Psoas muscle (tissue), 7 donors: ENCODE measurements at regions not wholly inside any gene's neighbourhood (a gene's known extent, or its start where the extent isn't known, plus 50 kb on each side); places are given as distances from the start of the nearest gene placed in this dataset.

Experiments used
- ATAC-seq, 4 donors: fragments of 200-7000 bp; cut with Tn5 transposase; one replicate each; pipeline ENCODE4 v1.9.1; 2020; ENCODE audit warnings: moderate library complexity in 3 of 4, mild to moderate bottlenecking in 2 of 4
- DNase-seq, 2 donors: peaks; one replicate each; pipeline ENCODE4 v3.0.0-alpha.2; 2020
- H3K27ac ChIP-seq: fragments of 200-600 bp; one replicate; pipeline ENCODE4 v1.8.0; 2022
- H3K27me3 ChIP-seq, 3 donors: fragments of 200-600 bp in 1 of 3; one replicate each; pipeline versions ENCODE4 v1.6.1 to v1.8.0; 2013 to 2022; ENCODE audit warnings: low read length in 2 of 3, mild to moderate bottlenecking in 2 of 3, moderate library complexity in 1 of 3; ENCODE audit not compliant: insufficient read depth in 3 of 3
- H3K36me3 ChIP-seq, 2 donors: fragments of 200-600 bp in 1 of 2; one replicate each; pipeline versions ENCODE4 v1.6.1 to v1.8.0; 2013 to 2022; ENCODE audit warnings: low read depth in 1 of 2, mild to moderate bottlenecking in 1 of 2, moderate library complexity in 1 of 2; ENCODE audit not compliant: insufficient read depth in 1 of 2
- H3K4me1 ChIP-seq: fragments of 200-600 bp; one replicate; pipeline ENCODE4 v1.8.0; 2022
- H3K4me3 ChIP-seq: fragments of 200-600 bp; one replicate; pipeline ENCODE4 v1.8.0; 2022; ENCODE audit warnings: mild to moderate bottlenecking
- H3K9me3 ChIP-seq: fragments of 200-600 bp; one replicate; pipeline ENCODE4 v1.8.0; 2022
- CTCF ChIP-seq: fragments of 200-600 bp; IDR thresholded peaks from one replicate; pipeline ENCODE4 v1.8.0; 2022; ENCODE audit warnings: antibody characterized with exemption
- WGBS, 3 donors: extraction: QIAGEN DNeasy Blood & Tissue Kit; methylation state at CpG; one replicate each; pipeline versions ENCODE4 v1.1.6 to v1.1.7; 2013; 5-methylcytosine and 5-hydroxymethylcytosine counted together
- intact Hi-C, 2 donors: fragments of 100-400 bp; cut with DNase I; formaldehyde crosslinking; loops; one replicate each; pipeline versions ENCODE4 v1.11.0 to v1.14.2; 2022
- donor health status: healthy with polysubstance abuse.
- donor health status: DM: no; HTN: no; CAD: no; lungs with moderate emphysema.
- donor health status: Bipolar disorder and iron deficiency.
- donor health status: healthy.
- donor health status: DM: yes; HTN: yes; CAD: no.
- donor health status: DM: no; HTN: no; CAD: no.
- donor health status: DM: yes; HTN: yes; CAD: no.

GRCh38 chr9:89811356-89811755, 206.5 kb downstream of the GADD45G start:
- Histone ChIP-seq H3K36me3 (no peaks in the 10 kb centered on the region), H3K27me3 (no peaks in the 10 kb centered on the region), H3K4me3 (no peak overlapping the region), H3K9me3 (no peaks in the 10 kb centered on the region), H3K27ac (no peak overlapping the region), H3K4me1 (peaks cover 2% of the 10 kb centered on the region)
- intact Hi-C loops = no loop called here
- ATAC-seq (no peak), DNase-seq (no peak)
- WGBS, 3 donors = 85 to 94% (median 93%) methylated on average over 3 of the region's 3 CpGs
- no peak for TF ChIP-seq CTCF

- 93 to 94% (median 93%) methylated on average over 10 of the region's 10 CpGs for WGBS, 3 donors
- intact Hi-C loops = no loop called here
- H3K4me1 ChIP-seq = peaks cover 4% of the 10 kb centered on the region
Measured at GRCh38 chr9:89811886-89812450, 207.2 kb downstream of the GADD45G start.

GRCh38 chr9:89812556-89813181, 207.9 kb downstream of the GADD45G start:
- intact Hi-C loops = no loop called here

More at GRCh38 chr9:89811886-89812450, 207.2 kb downstream of the GADD45G start:
- TF ChIP-seq CTCF = no peak
- DNase-seq (no peak), ATAC-seq (no peak)
- no peaks in the 10 kb centered on the region for H3K9me3 ChIP-seq
- H3K4me3 ChIP-seq = no peak overlapping the region
- no peak overlapping the region for H3K27ac ChIP-seq
- H3K36me3 ChIP-seq = no peaks in the 10 kb centered on the region
- H3K27me3 ChIP-seq = no peaks in the 10 kb centered on the region

GRCh38 chr9:89813482-89813881, 208.7 kb downstream of the GADD45G start:
- WGBS, 3 donors = 91 to 98% (median 97%) methylated on average over 5 of the region's 5 CpGs
- intact Hi-C loops = no loop called here

More at GRCh38 chr9:89812556-89813181, 207.9 kb downstream of the GADD45G start:
- H3K4me3 ChIP-seq = no peak overlapping the region
- H3K4me1 ChIP-seq = peaks cover 4% of the 10 kb centered on the region
- H3K36me3 ChIP-seq = no peaks in the 10 kb centered on the region
- ATAC-seq (no peak), DNase-seq (no peak)
- H3K9me3 ChIP-seq = no peaks in the 10 kb centered on the region
- 90 to 95% (median 94%) methylated on average over 10 of the region's 10 CpGs for WGBS, 3 donors
- H3K27me3 ChIP-seq = no peaks in the 10 kb centered on the region
- no peak for TF ChIP-seq CTCF
- no peak overlapping the region for H3K27ac ChIP-seq

More at GRCh38 chr9:89813482-89813881, 208.7 kb downstream of the GADD45G start:
- Histone ChIP-seq H3K27me3 (no peaks in the 10 kb centered on the region), H3K9me3 (no peaks in the 10 kb centered on the region), H3K27ac (no peak overlapping the region), H3K4me1 (peaks cover 4% of the 10 kb centered on the region), H3K4me3 (no peak overlapping the region), H3K36me3 (no peaks in the 10 kb centered on the region)
- no peak for TF ChIP-seq CTCF
- ATAC-seq (no peak), DNase-seq (no peak)
